22Rv1 (cell line): ENCODE measurements at regions not wholly inside any gene's neighbourhood (a gene's known extent, or its start where the extent isn't known, plus 50 kb on each side); places are given as distances from the start of the nearest gene placed in this dataset.
A peak's percentile ranks its signal among the peaks of the same experiment; 100 is the strongest.

ENCODE experiments used
- H3K27ac ChIP-seq: fragments of 450-650 bp; 2 replicates; pipeline ENCODE4 v1.5.1; 2017
- ZFX ChIP-seq: fragments of 450-650 bp; IDR thresholded peaks from 2 replicates; pipeline ENCODE4 v1.6.1; 2017; ENCODE audit warnings: antibody characterized with exemption, borderline replicate concordance
- TF ChIP-seq, protein P1 (sequence below): fragments of 450-650 bp; IDR thresholded peaks from 2 replicates; pipeline ENCODE4 v1.5.1; 2017; ENCODE audit warnings: mild to moderate bottlenecking

DNA sequence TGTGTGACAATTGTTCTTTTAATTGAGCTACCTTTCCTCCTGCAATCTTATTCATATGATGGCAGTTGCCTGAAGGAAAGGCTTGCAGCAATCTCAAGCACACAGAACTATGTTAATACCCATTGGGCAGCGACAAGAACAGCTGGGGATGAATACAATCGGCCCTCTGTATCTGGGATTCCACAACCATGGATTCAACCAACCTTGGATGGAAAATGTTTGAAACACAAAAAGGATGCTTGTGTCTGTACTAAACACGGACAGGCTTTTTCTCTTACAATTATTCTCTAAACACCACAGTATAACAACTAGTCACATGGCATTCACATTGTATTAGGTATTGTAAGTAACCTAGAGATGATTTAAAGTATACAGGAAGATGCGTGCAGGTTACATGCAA is 256.1 kb upstream of the SIX2 start:
- TF ChIP-seq, protein P1, sequence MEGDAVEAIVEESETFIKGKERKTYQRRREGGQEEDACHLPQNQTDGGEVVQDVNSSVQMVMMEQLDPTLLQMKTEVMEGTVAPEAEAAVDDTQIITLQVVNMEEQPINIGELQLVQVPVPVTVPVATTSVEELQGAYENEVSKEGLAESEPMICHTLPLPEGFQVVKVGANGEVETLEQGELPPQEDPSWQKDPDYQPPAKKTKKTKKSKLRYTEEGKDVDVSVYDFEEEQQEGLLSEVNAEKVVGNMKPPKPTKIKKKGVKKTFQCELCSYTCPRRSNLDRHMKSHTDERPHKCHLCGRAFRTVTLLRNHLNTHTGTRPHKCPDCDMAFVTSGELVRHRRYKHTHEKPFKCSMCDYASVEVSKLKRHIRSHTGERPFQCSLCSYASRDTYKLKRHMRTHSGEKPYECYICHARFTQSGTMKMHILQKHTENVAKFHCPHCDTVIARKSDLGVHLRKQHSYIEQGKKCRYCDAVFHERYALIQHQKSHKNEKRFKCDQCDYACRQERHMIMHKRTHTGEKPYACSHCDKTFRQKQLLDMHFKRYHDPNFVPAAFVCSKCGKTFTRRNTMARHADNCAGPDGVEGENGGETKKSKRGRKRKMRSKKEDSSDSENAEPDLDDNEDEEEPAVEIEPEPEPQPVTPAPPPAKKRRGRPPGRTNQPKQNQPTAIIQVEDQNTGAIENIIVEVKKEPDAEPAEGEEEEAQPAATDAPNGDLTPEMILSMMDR = no peak
- no peak for TF ChIP-seq ZFX
- no peak overlapping the region for H3K27ac ChIP-seq

DNA sequence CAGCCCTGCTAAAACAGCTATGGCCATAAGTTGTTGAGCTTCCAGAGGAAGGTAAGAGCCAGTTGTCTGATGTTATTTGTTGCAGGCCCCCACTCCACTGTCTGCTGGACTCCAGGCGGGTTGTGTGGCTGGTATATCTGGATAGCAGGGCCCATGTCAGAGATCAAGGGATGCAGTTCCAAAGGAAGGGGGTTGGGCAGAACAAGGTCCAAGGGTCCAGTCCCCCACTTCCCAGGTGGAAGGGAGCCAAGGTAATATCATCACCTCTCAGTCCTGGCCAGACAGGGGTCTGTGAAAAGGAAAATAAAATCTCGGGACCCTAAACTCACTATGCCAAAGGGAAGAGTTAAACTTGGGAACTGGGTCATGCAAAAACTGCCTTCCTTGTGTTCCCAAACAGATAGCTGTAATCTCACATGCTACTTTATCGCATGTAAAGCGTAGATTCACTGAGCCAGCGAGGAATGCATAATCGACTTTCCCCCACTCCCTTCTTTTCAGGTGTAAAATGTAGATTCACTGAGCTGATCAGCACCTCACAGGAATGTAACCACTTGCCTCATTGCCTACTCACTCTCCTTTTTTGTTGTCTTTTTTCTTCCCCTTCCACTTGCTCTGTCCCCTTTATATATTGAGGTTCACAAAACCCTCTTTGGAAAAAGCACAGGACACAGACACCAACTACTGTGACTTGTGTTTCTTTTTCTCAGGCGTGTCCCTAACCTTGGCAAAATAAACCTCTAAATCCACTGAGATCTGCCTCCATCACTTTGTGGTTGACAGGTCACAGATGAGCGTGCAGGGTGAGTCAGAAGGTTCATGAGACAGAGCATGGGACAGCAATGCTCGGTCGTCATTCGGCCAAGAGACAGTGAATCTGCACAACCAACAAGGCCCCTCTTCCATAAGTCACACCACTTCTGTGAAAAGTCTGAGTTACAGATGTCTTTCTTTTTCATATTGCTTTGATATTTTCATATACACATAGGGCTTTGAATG is 255.3 kb upstream of the SIX2 start:
- no peak overlapping the region for H3K27ac ChIP-seq
- TF ChIP-seq, protein P1 = no peak
- no peak for TF ChIP-seq ZFX

DNA sequence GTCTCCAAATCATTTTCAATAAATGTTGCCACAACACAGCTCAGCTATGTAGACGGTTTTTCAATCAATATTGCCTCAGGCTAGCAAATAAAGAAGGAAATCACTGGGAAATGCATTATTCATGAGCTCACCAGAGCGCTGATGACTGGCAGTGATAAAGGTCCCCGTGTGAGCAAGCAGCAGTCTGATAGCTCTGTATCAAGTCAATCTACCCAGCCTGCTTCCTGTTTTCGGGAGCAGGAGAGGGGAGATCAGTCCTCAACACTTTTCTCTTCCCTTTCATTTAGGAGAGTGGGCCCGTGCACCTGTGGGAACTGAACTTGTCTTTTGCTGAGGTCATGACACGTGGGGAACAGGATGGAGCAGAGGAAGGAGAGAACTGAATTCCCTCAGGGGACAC is 253.9 kb upstream of the SIX2 start:
- H3K27ac ChIP-seq = peak overlapping the region; percentile 46; the same call in 1 of the 2 replicates
- TF ChIP-seq ZFX = no peak
- TF ChIP-seq, protein P1 = no peak

DNA sequence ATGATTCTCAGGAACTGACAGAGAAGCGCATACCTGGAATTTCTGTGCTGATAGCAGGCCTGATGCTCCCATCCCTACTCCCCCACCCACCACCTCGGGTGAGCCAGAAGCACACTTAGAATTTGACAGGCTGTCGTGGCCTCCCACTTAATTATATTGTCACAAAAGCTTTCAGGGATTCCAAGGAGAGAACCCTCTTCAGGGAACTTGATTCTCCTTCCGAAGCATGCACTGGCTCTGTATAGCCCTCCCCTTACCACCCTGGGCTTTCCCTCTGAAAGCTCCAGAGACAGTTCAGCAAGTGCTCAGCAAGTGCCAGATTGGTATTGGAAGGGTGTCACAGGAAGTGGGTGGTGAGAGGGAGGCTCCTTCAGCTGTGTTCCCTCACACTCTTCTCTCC is 252.5 kb upstream of the SIX2 start:
- TF ChIP-seq ZFX = no peak
- TF ChIP-seq, protein P1 = no peak
- peak overlapping the region; percentile 80; the same call in 1 of the 2 replicates for H3K27ac ChIP-seq

DNA sequence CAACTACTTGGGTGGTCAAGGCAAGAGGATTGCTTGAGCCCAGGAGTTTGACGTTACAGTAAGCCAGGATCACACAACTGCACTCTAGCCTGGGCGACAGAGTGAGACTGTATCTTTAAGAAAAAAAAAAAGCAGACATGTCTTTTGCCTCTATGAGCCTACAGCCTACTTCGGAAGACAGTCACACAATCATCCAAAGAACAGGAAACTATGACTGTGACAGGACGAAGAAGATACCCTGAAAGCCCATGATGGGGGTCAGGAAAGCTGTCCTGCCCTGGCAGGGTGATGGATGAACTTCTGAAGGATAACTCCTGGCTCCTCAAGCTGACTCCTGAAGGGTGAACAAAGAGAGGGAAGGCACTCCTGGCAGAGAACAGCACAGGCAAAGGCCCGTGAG is 251.7 kb upstream of the SIX2 start:
- TF ChIP-seq, protein P1 = no peak
- TF ChIP-seq ZFX = no peak

DNA sequence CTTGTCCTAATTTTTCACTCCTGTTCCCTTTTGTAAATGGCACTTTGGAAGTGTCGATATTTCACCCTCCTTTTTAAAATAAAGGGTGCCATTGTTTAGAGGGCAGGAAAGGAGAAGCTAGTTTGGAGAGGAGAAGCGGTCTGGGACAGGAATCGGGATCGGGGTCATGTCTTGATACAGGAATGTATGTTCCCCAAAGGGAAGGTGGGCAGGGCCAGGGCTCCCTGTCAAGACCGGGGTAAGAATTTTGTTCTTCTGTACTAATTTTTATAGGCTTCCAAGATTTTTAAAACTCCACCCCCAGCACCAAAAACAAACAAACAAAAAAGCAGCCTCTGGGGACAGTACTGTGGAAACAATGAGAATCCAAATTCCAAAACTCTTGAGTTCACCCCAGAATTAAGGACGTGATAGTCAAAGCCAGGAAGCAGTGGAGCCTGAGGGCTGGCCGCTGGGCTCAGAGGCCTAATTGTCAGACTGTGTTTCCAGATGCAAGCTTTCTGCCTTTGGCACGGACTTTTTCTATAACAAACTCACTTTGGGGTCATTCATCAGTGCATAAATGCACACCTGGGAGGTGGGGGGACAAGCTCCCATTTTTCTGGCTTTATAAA is 250.4 kb upstream of the SIX2 start:
- H3K27ac ChIP-seq = peak overlapping the region; percentile 80
- no peak for TF ChIP-seq ZFX

More for the DNA sequence above, 251.7 kb upstream of the SIX2 start:
- H3K27ac ChIP-seq = 0 out of 2 replicates have a peak overlapping the region, but pooled peaks have one; percentile 80

DNA sequence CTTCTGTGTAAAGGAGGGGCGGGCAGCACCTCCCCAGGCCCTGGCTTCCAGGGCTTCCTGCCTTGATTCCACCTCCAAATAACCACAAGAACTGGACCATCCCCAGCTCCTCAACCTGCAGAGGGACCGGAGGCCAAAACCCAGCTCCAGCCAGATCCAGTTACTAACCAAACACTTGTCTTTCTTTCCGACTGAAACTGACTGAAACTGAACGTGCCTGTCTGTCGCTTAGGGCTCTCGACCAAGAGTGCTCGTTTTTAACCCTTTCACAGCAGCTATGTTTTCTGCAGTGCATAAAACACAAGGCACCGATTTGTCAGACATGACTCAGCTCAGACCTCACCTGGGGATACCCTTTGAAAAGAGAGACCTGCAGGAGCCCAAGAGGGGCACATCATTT is 249.9 kb upstream of the SIX2 start:
- no peak for TF ChIP-seq ZFX
- TF ChIP-seq, protein P1 = no peak
- H3K27ac ChIP-seq = peak overlapping the region; percentile 80
